K562 (cell line): ENCODE measurements at regions not wholly inside any gene's neighbourhood (a gene's known extent, or its start where the extent isn't known, plus 50 kb on each side); places are given as distances from the start of the nearest gene placed in this dataset.

Source experiments
- ADNP ChIP-seq: fragments of 200-800 bp; sonication (Bioruptor generic); IDR thresholded peaks from 2 replicates; pipeline ENCODE4 v1.6.1; 2016; ENCODE audit warnings: missing genetic modification characterization, missing compliant biosample characterization
- CHD4 ChIP-seq: fragments of 200-600 bp; sonication (generic); IDR thresholded peaks from 3 replicates; pipeline ENCODE4 v1.6.1; 2012; ENCODE audit warnings: low read depth, mild to moderate bottlenecking, mixed read lengths, low read length, inconsistent platforms; ENCODE audit not compliant: insufficient read depth, insufficient replicate concordance, poor library complexity, severe bottlenecking
- DACH1 ChIP-seq: fragments of 450-650 bp; IDR thresholded peaks from 2 replicates; pipeline ENCODE4 v1.6.1; 2018; ENCODE audit not compliant: partially characterized antibody
- ESRRA ChIP-seq: fragments of 450-650 bp; IDR thresholded peaks from 2 replicates; pipeline ENCODE4 v1.6.1; 2014; ENCODE audit warnings: low read depth, mild to moderate bottlenecking, moderate library complexity, borderline replicate concordance
- HSF4 ChIP-seq: fragments of 250-450 bp; sonication (Bioruptor Pico); IDR thresholded peaks from 2 replicates; pipeline ENCODE4 v2.1.2; 2022; ENCODE audit warnings: mild to moderate bottlenecking, moderate library complexity, borderline replicate concordance
- MECOM ChIP-seq: fragments of 250-450 bp; sonication (Bioruptor Pico); IDR thresholded peaks from 2 replicates; pipeline ENCODE4 v1.8.0; 2022; ENCODE audit warnings: inconsistent platforms
- TCF3 ChIP-seq: sonication (generic); formaldehyde crosslinking; IDR thresholded peaks from 2 replicates; pipeline ENCODE4 v1.4.0; 2020; ENCODE audit warnings: mild to moderate bottlenecking, missing genetic modification reagents
- THRAP3 ChIP-seq: fragments of 450-650 bp; IDR thresholded peaks from 2 replicates; pipeline ENCODE4 v1.6.1; 2016; ENCODE audit warnings: mild to moderate bottlenecking, inconsistent platforms, borderline replicate concordance
- ZNF253 ChIP-seq: fragments of 250-450 bp; sonication (Bioruptor Pico); conservative IDR thresholded peaks from 2 replicates; pipeline ENCODE4 v1.6.1; 2021; ENCODE audit warnings: mild to moderate bottlenecking
- ZNF764 ChIP-seq: fragments of 250-450 bp; sonication (Bioruptor Pico); IDR thresholded peaks from 2 replicates; pipeline ENCODE4 v1.4.0; 2020; ENCODE audit warnings: low read depth, mild to moderate bottlenecking, moderate library complexity
- ZNF77 ChIP-seq: fragments of 250-450 bp; sonication (Bioruptor Pico); IDR thresholded peaks from 2 replicates; pipeline ENCODE4 v1.5.0; 2020
- TF ChIP-seq, protein P1 (sequence below), 2 experiments: fragments of 450-650 bp in 1 of 2; IDR thresholded peaks; 2 replicates each; pipeline ENCODE4 v1.6.1; 2011 to 2017; ENCODE audit warnings: low read depth in 2 of 2, antibody characterized with exemption in 1 of 2, borderline replicate concordance in 1 of 2, low read length in 1 of 2, mild to moderate bottlenecking in 1 of 2, mixed read lengths in 1 of 2; ENCODE audit not compliant: control insufficient read depth in 1 of 2

DNA sequence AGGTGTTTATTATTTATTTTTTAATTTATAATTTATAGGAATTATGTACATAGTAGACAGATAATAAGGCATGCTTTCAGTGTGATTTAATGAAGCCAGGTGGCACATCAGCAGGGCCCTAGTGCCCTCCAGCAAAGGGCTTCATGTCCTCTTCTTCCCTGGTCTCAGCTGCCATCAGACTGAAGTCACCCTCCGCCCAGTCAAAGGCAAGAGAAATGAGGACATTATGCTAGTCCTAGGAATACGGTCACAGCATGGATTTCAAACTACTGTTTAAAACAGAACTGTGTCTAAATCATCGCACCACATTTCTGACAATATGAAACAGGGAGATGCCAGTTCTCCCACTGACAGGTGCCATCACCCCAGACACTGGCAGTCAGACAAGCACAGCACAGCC is 168.1 kb downstream of the SEC16B start (continued):
- TF ChIP-seq, protein P1, sequence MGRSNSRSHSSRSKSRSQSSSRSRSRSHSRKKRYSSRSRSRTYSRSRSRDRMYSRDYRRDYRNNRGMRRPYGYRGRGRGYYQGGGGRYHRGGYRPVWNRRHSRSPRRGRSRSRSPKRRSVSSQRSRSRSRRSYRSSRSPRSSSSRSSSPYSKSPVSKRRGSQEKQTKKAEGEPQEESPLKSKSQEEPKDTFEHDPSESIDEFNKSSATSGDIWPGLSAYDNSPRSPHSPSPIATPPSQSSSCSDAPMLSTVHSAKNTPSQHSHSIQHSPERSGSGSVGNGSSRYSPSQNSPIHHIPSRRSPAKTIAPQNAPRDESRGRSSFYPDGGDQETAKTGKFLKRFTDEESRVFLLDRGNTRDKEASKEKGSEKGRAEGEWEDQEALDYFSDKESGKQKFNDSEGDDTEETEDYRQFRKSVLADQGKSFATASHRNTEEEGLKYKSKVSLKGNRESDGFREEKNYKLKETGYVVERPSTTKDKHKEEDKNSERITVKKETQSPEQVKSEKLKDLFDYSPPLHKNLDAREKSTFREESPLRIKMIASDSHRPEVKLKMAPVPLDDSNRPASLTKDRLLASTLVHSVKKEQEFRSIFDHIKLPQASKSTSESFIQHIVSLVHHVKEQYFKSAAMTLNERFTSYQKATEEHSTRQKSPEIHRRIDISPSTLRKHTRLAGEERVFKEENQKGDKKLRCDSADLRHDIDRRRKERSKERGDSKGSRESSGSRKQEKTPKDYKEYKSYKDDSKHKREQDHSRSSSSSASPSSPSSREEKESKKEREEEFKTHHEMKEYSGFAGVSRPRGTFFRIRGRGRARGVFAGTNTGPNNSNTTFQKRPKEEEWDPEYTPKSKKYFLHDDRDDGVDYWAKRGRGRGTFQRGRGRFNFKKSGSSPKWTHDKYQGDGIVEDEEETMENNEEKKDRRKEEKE (IDR thresholded peaks at IDR 0.05; ENCODE audit: borderline replicate concordance in 1 of 2, control insufficient read depth in 1 of 2, low read depth in 2 of 2, low read length in 1 of 2), result no peak
- TF ChIP-seq THRAP3 (no peak), ZNF764 (CRISPR knock-in tag) (no peak), DACH1 (no peak), ADNP (no peak), HSF4 (CRISPR knock-in tag) (no peak), TCF3 (no peak), ZNF253 (CRISPR knock-in tag) (no peak), CHD4 (no peak), MECOM (CRISPR knock-in tag) (no peak), ZNF77 (CRISPR knock-in tag) (no peak), ESRRA (no peak)
